ENCODE measurements at regions not wholly inside any gene's neighbourhood (a gene's known extent, or its start where the extent isn't known, plus 50 kb on each side); places are given as distances from the start of the nearest gene placed in this dataset.

DNA sequence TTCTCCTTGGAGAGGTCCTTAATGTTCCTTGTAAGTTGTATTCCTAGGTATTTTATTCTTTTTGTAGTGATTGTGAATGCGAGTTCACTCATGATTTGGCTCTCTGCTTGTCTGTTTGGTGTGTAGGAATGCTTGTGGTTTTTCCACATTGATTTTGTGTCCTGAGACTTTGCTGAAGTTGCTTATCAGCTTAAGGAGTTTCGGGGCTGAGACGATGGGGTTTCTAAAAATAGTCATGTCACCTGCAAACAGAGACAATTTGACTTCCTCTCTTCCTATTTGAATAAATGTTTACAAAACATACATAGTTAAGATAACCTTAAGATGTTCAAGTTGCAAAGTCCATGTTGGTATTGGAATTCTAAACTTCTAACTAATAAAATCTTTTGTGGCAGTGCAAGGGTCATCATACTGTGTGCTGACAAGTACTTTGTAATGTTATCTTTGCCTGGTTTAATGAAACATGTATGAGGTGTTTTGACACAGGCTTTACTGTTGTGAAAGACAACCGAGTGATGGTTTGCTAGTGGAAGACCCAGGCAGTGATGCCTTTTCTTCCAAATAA is 286.2 kb downstream of the MRPS30 start:
- Histone ChIP-seq H3K27ac (ENCODE audit: low read length) (no peak overlapping the region), H3K4me2 (ENCODE audit: low read length) (no peak overlapping the region), H3F3A (ENCODE audit: insufficient read depth, low read length, poor library complexity, severe bottlenecking) (no peaks in the 10 kb centered on the region), H3K36me3 (ENCODE audit: insufficient read depth, low read length) (no peaks in the 10 kb centered on the region), H3K9me3 (ENCODE audit: low read length) (no peaks in the 10 kb centered on the region), H3K4me3 (ENCODE audit: low read length) (no peak overlapping the region), H4K20me1 (ENCODE audit: insufficient read depth) (no peaks in the 10 kb centered on the region), H3K9ac (ENCODE audit: low read length) (no peak overlapping the region), H3K27me3 (ENCODE audit: insufficient read depth, low read depth, low read length) (no peaks in the 10 kb centered on the region), H3K79me2 (replicated peaks; ENCODE audit: insufficient read depth, low read length) (no peaks in the 10 kb centered on the region), H2AFZ (ENCODE audit: low read depth, low read length) (no peak overlapping the region), H3K9me2 (ENCODE audit: insufficient read depth, low read length) (no peaks in the 10 kb centered on the region)
- TF ChIP-seq, protein P1, sequence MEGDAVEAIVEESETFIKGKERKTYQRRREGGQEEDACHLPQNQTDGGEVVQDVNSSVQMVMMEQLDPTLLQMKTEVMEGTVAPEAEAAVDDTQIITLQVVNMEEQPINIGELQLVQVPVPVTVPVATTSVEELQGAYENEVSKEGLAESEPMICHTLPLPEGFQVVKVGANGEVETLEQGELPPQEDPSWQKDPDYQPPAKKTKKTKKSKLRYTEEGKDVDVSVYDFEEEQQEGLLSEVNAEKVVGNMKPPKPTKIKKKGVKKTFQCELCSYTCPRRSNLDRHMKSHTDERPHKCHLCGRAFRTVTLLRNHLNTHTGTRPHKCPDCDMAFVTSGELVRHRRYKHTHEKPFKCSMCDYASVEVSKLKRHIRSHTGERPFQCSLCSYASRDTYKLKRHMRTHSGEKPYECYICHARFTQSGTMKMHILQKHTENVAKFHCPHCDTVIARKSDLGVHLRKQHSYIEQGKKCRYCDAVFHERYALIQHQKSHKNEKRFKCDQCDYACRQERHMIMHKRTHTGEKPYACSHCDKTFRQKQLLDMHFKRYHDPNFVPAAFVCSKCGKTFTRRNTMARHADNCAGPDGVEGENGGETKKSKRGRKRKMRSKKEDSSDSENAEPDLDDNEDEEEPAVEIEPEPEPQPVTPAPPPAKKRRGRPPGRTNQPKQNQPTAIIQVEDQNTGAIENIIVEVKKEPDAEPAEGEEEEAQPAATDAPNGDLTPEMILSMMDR (IDR thresholded peaks at IDR 0.05; ENCODE audit: poor library complexity, severe bottlenecking): no peak
- TF ChIP-seq, protein P2, sequence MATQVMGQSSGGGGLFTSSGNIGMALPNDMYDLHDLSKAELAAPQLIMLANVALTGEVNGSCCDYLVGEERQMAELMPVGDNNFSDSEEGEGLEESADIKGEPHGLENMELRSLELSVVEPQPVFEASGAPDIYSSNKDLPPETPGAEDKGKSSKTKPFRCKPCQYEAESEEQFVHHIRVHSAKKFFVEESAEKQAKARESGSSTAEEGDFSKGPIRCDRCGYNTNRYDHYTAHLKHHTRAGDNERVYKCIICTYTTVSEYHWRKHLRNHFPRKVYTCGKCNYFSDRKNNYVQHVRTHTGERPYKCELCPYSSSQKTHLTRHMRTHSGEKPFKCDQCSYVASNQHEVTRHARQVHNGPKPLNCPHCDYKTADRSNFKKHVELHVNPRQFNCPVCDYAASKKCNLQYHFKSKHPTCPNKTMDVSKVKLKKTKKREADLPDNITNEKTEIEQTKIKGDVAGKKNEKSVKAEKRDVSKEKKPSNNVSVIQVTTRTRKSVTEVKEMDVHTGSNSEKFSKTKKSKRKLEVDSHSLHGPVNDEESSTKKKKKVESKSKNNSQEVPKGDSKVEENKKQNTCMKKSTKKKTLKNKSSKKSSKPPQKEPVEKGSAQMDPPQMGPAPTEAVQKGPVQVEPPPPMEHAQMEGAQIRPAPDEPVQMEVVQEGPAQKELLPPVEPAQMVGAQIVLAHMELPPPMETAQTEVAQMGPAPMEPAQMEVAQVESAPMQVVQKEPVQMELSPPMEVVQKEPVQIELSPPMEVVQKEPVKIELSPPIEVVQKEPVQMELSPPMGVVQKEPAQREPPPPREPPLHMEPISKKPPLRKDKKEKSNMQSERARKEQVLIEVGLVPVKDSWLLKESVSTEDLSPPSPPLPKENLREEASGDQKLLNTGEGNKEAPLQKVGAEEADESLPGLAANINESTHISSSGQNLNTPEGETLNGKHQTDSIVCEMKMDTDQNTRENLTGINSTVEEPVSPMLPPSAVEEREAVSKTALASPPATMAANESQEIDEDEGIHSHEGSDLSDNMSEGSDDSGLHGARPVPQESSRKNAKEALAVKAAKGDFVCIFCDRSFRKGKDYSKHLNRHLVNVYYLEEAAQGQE (IDR thresholded peaks at IDR 0.05; ENCODE audit: borderline replicate concordance): no peak
- no peak for TF ChIP-seq TAF1 (IDR thresholded peaks at IDR 0.05; ENCODE audit: low read depth)

DNA sequence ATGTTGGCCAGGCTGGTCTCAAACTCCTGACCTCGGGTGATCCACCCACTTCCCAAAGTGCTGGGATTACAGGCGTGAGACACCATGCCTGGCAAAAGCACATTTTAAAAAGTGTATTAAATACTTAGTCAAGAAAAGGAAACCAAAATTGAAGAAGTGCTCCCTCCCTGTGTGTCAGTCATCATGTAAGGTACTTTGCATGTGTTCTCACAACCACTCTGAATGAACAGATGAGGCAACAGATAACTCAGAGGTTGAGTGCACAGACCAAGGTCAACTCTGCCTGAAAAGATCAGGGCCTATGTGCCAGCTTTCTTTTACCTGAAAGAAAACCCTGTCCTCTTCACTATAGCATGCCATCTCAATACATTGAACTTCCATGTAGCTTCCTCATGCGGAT is 289.7 kb downstream of the MRPS30 start:
- H3F3A ChIP-seq (ENCODE audit: insufficient read depth, low read length, poor library complexity, severe bottlenecking): no peaks in the 10 kb centered on the region
- no peak overlapping the region for H3K27ac ChIP-seq (ENCODE audit: low read length)
- TF ChIP-seq SMC3 (conservative IDR thresholded peaks at IDR 0.05; ENCODE audit: poor library complexity): no peak
- no peak for TF ChIP-seq EZH2 (IDR thresholded peaks at IDR 0.05; ENCODE audit: borderline replicate concordance, insufficient read depth, low read length, poor library complexity, severe bottlenecking)
- TF ChIP-seq TAF1 (IDR thresholded peaks at IDR 0.05; ENCODE audit: low read depth): no peak
- TF ChIP-seq, protein P2 (IDR thresholded peaks at IDR 0.05; ENCODE audit: borderline replicate concordance): no peak
- TF ChIP-seq, protein P1 (IDR thresholded peaks at IDR 0.05; ENCODE audit: poor library complexity, severe bottlenecking): no peak
- no peak for TF ChIP-seq RAD21 (conservative IDR thresholded peaks at IDR 0.05)
- TF ChIP-seq MXI1 (conservative IDR thresholded peaks at IDR 0.05; ENCODE audit: poor library complexity, severe bottlenecking): no peak
- no peak for TF ChIP-seq POLR2AphosphoS5 (IDR thresholded peaks at IDR 0.05)
- no peak for TF ChIP-seq EP300 (conservative IDR thresholded peaks at IDR 0.05; ENCODE audit: poor library complexity, severe bottlenecking)
- no peak overlapping the region for H2AFZ ChIP-seq (ENCODE audit: low read depth, low read length)
- no peak overlapping the region for H3K4me2 ChIP-seq (ENCODE audit: low read length)
- no peak overlapping the region for H3K4me3 ChIP-seq (ENCODE audit: low read length)
- H3K36me3 ChIP-seq (ENCODE audit: insufficient read depth, low read length): no peaks in the 10 kb centered on the region
- no peaks in the 10 kb centered on the region for H3K9me3 ChIP-seq (ENCODE audit: low read length)
- no peaks in the 10 kb centered on the region for H3K79me2 ChIP-seq (replicated peaks; ENCODE audit: insufficient read depth, low read length)
- H3K9me2 ChIP-seq (ENCODE audit: insufficient read depth, low read length): no peaks in the 10 kb centered on the region
- H3K9ac ChIP-seq (ENCODE audit: low read length): no peak overlapping the region
- H3K27me3 ChIP-seq (ENCODE audit: insufficient read depth, low read depth, low read length): no peaks in the 10 kb centered on the region
- H4K20me1 ChIP-seq (ENCODE audit: insufficient read depth): no peaks in the 10 kb centered on the region
